Vagina (tissue), 2 donors: ENCODE measurements at regions not wholly inside any gene's neighbourhood (a gene's known extent, or its start where the extent isn't known, plus 50 kb on each side); places are given as distances from the start of the nearest gene placed in this dataset.

Source experiments
- POLR2A ChIP-seq, 2 donors: fragments of 450-650 bp; IDR thresholded peaks; one replicate each; pipeline ENCODE4 v1.6.1; 2017; ENCODE audit warnings: antibody characterized with exemption in 2 of 2, mild to moderate bottlenecking in 2 of 2, moderate library complexity in 2 of 2
- TF ChIP-seq, protein P1 (sequence below), 3 experiments: fragments of 450-650 bp in 2 of 3; fragments of 200-600 bp in 1 of 3; sonication (generic) in 1 of 3; IDR thresholded peaks; one replicate each; pipeline ENCODE4 v1.5.1; 2017 to 2019; ENCODE audit warnings: antibody characterized with exemption in 3 of 3, mild to moderate bottlenecking in 2 of 3, moderate library complexity in 2 of 3

DNA sequence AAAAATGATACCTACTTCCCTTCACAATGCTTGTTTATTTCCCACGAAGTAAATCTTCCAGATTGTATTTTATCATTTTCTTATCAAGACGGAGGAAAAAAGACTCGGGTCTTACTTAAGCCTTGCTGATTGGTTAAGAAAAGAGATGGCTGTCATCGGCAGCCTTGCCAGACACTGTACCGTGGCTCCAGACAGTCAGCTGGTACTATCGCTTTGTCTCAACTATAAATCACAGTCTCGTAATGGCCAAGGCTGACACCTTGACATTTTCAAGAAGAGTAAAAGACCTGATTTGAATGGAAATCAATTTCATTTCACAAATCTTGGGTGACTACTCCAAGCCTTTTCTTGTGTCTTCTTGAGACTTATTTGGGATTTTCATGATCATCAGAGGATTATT lies 868.0 kb downstream of the USP25 start:
- TF ChIP-seq, protein P1, sequence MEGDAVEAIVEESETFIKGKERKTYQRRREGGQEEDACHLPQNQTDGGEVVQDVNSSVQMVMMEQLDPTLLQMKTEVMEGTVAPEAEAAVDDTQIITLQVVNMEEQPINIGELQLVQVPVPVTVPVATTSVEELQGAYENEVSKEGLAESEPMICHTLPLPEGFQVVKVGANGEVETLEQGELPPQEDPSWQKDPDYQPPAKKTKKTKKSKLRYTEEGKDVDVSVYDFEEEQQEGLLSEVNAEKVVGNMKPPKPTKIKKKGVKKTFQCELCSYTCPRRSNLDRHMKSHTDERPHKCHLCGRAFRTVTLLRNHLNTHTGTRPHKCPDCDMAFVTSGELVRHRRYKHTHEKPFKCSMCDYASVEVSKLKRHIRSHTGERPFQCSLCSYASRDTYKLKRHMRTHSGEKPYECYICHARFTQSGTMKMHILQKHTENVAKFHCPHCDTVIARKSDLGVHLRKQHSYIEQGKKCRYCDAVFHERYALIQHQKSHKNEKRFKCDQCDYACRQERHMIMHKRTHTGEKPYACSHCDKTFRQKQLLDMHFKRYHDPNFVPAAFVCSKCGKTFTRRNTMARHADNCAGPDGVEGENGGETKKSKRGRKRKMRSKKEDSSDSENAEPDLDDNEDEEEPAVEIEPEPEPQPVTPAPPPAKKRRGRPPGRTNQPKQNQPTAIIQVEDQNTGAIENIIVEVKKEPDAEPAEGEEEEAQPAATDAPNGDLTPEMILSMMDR (IDR thresholded peaks at IDR 0.05): no peak
- no peak for TF ChIP-seq POLR2A (IDR thresholded peaks at IDR 0.05)
